Activated CD4-positive, alpha-beta T cell treated with anti-CD3 and anti-CD28 coated beads, Interleukin-2, amount 10 ng/mL, durations not matched to agents 24 days and 14 days (primary cell): ENCODE measurements at regions not wholly inside any gene's neighbourhood (a gene's known extent, or its start where the extent isn't known, plus 50 kb on each side); places are given as distances from the start of the nearest gene placed in this dataset.

Experiments
- DNase-seq: peaks from one replicate; pipeline ENCODE4 v3.0.0; 2022
- H3K27ac Mint-ChIP-seq: one replicate; pipeline ENCODE4 v1.8.0; 2022; ENCODE audit warnings: mild to moderate bottlenecking, mixed read lengths
- H3K27me3 Mint-ChIP-seq: one replicate; pipeline ENCODE4 v1.8.0; 2022; ENCODE audit warnings: mixed read lengths
- H3K36me3 Mint-ChIP-seq: one replicate; pipeline ENCODE4 v1.8.0; 2022; ENCODE audit warnings: low read depth, mild to moderate bottlenecking, mixed read lengths
- H3K4me1 Mint-ChIP-seq: one replicate; pipeline ENCODE4 v1.8.0; 2021; ENCODE audit warnings: mixed read lengths
- H3K4me3 Mint-ChIP-seq: one replicate; pipeline ENCODE4 v1.8.0; 2022; ENCODE audit warnings: mild to moderate bottlenecking, moderate library complexity, mixed read lengths
- H3K9me3 Mint-ChIP-seq: one replicate; pipeline ENCODE4 v1.8.0; 2021; ENCODE audit warnings: mixed read lengths
- intact Hi-C: fragments of 100-400 bp; cut with micrococcal nuclease; formaldehyde crosslinking; loops from one replicate; pipeline ENCODE4 v1.15.1; 2023

DNA sequence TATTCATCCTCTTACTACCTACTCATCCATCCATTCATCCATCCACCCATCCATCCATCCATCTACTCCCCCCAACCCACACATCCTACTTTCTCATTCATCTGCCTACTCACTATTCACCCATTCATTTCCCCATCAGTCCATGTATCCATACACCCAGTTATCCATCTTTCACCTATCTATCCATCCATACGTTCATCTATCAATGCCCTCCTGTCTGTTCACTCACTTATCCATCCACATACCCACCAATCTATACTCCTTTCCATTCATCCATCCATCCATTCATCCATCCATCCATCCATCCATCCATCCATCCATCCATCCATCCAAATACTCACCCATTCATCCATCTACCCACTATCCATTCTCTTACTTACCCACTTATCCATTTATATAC, 117.8 kb upstream of the LHX5 start:
- H3K4me3 Mint-ChIP-seq: no peak overlapping the region
- no peaks in the 10 kb centered on the region for H3K9me3 Mint-ChIP-seq
- DNase-seq: no peak
- intact Hi-C loops: no loop called here
- no peak overlapping the region for H3K27ac Mint-ChIP-seq
- peaks cover 12% of the 10 kb centered on the region for H3K27me3 Mint-ChIP-seq
- no peaks in the 10 kb centered on the region for H3K4me1 Mint-ChIP-seq
- no peaks in the 10 kb centered on the region for H3K36me3 Mint-ChIP-seq

DNA sequence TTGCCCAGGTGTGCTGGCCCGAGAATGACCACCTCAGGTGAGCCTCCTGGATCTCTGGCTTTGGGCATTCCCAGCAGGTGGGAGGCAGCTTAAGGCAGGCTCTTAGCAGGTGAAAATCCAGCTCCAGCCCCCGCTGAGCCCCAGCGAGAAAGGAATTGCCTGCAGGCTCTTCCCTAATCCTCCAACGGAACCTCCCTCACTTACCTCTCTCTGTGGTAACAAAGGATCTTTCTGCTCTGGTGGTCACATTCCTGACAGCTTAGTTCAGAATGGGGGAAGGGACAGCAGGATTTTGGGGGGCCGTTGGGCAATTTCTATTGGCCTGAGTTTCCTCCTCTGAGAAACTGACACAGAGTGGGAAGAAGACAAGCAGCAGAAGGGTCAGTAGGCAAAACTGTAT, 116.0 kb upstream of the LHX5 start:
- intact Hi-C loops: no loop called here
- DNase-seq: no peak
- no peaks in the 10 kb centered on the region for H3K9me3 Mint-ChIP-seq
- no peak overlapping the region for H3K27ac Mint-ChIP-seq
- no peaks in the 10 kb centered on the region for H3K36me3 Mint-ChIP-seq
- no peaks in the 10 kb centered on the region for H3K4me1 Mint-ChIP-seq
- H3K4me3 Mint-ChIP-seq: no peak overlapping the region
- H3K27me3 Mint-ChIP-seq: peaks cover 12% of the 10 kb centered on the region

DNA sequence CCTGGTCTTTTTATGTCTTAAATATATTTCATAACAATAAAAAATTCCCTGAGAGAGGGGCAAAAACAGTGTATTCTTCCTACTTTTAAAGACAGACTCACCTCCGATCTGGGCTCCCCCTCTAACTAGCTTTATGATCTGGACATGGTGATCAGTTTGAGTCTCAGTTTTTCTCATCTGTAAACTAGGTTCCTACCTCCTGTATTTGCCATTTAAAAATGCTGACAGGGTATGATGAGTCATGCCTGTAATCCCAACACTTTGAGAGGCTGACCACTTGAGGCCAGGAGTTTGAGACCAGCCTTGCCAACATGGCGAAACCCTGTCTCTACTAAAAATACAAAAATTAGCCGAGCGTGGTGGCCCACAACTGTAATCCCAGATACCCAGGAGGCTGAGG, 114.8 kb upstream of the LHX5 start:
- Mint-ChIP-seq H3K4me3 (no peak overlapping the region), H3K27me3 (peaks cover 7% of the 10 kb centered on the region), H3K36me3 (no peaks in the 10 kb centered on the region), H3K27ac (no peak overlapping the region), H3K9me3 (no peaks in the 10 kb centered on the region), H3K4me1 (no peaks in the 10 kb centered on the region)
- intact Hi-C loops: no loop called here
- DNase-seq: no peak

DNA sequence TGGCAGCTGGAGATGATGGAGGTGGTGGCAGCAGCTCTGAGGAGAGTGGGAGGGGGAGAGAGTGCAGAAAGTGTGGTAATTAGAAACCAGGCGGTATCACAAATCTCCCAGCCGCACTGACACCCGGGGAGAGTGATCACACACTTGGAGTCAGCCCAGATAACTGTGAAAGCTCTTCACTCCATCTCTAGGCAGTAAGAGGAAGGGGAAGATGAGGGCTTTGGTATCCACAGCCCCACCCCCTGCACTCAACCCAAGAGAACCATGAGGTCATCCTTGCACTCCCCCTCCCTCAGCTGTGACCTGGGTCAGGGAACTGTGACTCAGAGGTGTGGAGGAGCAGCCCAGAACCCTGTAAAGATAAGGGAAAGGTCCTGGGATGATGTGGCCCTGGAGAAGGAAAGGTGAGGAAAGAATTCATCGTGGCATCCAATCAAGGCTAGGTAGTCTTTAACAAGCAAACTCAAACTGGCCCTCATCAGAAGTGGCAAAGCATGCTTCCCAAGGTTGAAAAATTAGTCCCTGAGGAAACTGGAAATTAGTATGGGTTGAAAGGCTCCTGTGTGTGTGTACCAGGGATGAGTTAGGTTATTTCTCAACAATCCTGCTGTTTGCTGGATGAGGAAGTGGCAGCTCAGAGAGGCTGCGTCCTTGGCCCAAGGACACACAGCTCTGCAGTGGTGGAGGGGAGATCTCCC, 111.0 kb upstream of the LHX5 start:
- peaks cover 6% of the 10 kb centered on the region for H3K9me3 Mint-ChIP-seq
- intact Hi-C loops: no loop called here
- no peak for DNase-seq
- no peaks in the 10 kb centered on the region for H3K4me1 Mint-ChIP-seq
- peaks cover 2% of the 10 kb centered on the region for H3K27me3 Mint-ChIP-seq
- H3K36me3 Mint-ChIP-seq: no peaks in the 10 kb centered on the region
- no peak overlapping the region for H3K4me3 Mint-ChIP-seq
- H3K27ac Mint-ChIP-seq: no peak overlapping the region

DNA sequence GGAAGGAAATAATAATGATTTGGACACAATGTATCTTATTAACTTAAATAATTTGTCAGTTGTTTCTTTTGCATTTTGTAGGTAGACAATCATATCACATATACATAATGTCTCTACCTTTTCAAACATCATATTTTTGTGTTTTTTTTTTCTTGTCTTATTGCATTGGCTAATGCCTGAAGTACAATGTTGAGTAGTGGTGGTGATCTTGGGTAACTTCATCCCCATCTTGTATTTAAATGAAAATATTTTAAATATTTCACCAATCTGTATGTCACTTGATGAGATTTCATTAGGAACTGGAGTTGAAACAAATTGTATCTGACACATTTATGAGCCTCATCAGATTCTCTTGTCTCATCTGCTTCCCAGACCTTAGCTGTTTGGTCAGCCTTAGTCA, 109.7 kb upstream of the LHX5 start:
- Mint-ChIP-seq H3K36me3 (no peaks in the 10 kb centered on the region), H3K27me3 (peaks cover 2% of the 10 kb centered on the region), H3K4me3 (no peak overlapping the region), H3K9me3 (peaks cover 6% of the 10 kb centered on the region), H3K4me1 (no peaks in the 10 kb centered on the region), H3K27ac (no peak overlapping the region)
- intact Hi-C loops: no loop called here
- no peak for DNase-seq

DNA sequence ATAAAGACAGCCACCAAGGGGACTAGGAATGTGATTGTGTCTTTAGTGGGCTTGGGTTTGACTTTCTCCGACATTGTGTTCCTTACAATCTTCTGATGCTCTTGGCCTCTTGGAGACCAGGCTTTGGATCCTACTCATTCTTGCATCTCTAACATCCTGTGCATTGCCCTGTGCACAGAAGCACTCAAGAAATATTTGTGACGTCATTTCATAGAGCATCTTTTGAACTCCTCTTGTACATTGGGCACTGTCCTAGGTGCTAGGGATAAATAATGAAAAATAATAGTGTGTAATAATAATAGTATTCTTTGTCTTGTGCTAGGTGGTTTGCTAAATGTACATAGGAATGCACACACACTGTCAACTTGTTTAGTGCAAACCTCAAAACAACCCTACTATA, 108.8 kb upstream of the LHX5 start:
- Mint-ChIP-seq H3K9me3 (peaks cover 6% of the 10 kb centered on the region), H3K27me3 (peaks cover 2% of the 10 kb centered on the region), H3K4me3 (no peak overlapping the region), H3K36me3 (no peaks in the 10 kb centered on the region), H3K27ac (no peak overlapping the region), H3K4me1 (no peaks in the 10 kb centered on the region)
- DNase-seq: no peak
- intact Hi-C loops: no loop called here

DNA sequence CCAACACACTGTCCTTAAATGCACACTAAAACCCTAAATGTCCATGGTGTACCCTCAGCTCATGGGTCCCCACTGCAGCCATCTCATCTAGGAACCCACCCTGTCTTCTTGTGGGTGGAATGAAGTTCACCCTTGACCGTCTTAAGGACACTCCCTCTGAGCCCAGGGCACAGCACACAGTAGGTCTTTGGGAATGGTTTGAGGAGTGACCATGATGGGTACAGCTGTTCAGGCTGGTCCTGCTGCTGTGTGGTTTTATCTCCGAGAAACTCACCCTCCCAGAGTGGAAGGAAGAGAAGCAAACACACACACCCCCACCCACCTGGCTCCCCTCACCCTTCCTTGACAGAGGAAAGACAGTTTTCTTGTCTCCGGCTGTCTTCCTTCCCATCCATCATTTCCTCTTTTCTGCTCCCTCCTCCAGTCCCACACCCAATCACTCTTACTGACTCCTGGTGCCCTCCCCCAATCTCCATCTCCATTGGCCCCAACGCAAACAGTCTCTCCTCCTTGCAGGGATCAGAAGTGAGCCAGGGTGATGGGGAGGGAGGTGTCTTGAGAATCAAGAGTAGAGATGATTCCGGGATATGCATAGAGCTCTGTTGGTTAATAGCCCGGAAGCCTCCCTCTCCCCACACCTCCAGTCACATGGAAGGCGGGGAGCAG, 105.9 kb upstream of the LHX5 start:
- no peaks in the 10 kb centered on the region for H3K36me3 Mint-ChIP-seq
- H3K27ac Mint-ChIP-seq: no peak overlapping the region
- no peak for DNase-seq
- intact Hi-C loops: no loop called here
- H3K9me3 Mint-ChIP-seq: peaks cover 6% of the 10 kb centered on the region
- no peak overlapping the region for H3K4me3 Mint-ChIP-seq
- H3K4me1 Mint-ChIP-seq: no peaks in the 10 kb centered on the region
- peaks cover 2% of the 10 kb centered on the region for H3K27me3 Mint-ChIP-seq

DNA sequence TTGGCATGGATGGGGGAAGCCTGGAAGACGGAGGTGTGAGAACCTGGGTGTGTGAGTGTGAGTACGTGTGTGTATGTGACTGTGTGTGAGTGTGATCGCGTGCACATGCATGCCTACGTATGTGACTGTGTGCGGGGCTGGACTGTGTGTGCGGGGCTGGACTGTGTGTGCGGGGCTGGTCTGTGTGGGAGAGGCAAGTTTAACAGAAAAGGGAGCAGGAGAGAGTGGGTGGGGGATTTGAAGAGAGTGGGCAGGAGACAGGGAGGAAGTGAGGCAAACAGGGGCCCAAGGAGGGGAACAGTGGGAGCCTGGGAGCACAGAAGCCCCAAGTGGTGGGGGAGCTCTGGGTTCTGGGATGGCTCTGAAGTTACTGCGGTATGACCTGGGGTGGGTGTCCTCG, 103.7 kb upstream of the LHX5 start:
- Mint-ChIP-seq H3K4me3 (no peak overlapping the region), H3K9me3 (no peaks in the 10 kb centered on the region), H3K27me3 (no peaks in the 10 kb centered on the region), H3K4me1 (no peaks in the 10 kb centered on the region), H3K36me3 (no peaks in the 10 kb centered on the region), H3K27ac (no peak overlapping the region)
- no peak for DNase-seq
- intact Hi-C loops: no loop called here

DNA sequence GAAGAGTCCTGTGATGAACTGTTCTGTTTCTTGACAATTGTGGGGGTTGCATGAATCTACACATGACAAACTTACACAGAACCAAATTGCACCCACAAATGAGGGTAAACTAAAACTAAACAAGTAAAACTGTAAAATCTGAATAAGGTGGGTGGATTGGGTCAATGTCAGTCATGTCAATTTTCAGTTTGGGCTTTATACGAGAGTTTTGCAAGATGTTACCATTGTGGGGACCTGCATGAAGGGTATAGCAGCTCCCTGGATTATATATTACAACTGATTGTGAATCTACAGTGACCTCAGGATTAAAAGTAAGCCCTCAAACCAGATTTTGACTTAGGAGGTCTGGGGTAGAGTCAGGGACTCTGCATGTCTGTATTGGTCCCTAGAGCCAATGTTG, 101.5 kb upstream of the LHX5 start:
- Mint-ChIP-seq H3K36me3 (no peaks in the 10 kb centered on the region), H3K9me3 (no peaks in the 10 kb centered on the region), H3K27me3 (no peaks in the 10 kb centered on the region), H3K4me3 (no peak overlapping the region), H3K4me1 (no peaks in the 10 kb centered on the region), H3K27ac (no peak overlapping the region)
- DNase-seq: no peak
- intact Hi-C loops: no loop called here

DNA sequence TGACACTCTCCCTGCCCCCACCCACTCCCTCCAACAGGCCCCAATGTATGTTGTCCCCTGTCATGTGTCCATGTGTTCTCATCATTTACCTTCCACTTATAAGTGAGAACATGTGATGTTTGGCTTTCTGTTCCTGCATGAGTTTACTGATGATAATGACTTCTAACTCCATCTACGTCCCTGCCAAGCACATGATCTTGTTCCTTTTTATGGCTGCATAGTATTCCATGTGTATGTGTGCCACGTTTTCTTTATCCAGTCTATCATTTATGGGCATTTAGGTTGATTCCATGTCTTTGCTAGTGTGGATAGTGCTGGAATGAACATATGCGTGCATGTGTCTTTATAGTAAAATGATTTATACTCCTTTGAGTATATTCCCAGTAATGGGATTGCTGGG, 100.0 kb upstream of the LHX5 start:
- DNase-seq: no peak
- Mint-ChIP-seq H3K27me3 (no peaks in the 10 kb centered on the region), H3K36me3 (no peaks in the 10 kb centered on the region), H3K4me1 (no peaks in the 10 kb centered on the region), H3K9me3 (no peaks in the 10 kb centered on the region), H3K4me3 (no peak overlapping the region), H3K27ac (no peak overlapping the region)
- intact Hi-C loops: no loop called here

DNA sequence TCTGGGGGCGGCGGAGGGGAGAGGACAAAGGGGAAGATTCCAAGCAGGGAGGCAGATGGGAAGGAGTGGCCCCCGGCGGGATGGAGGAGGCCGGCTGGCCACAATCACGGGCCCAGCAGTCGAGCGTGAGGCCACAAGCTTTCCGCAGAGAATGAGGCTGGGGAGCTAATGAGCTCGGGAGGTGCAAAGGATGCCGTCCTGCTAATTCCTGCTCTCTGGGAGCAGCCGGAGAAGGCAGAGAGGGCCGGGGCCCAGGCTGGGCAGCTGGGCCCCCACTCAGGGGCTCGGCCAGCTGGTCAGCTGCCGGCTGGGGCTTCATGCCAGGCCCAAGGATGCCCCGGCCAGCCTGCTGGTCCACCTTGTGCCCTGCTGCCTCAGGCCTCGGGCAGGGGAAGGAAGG, 98.1 kb upstream of the LHX5 start:
- no peaks in the 10 kb centered on the region for H3K9me3 Mint-ChIP-seq
- intact Hi-C loops: no loop called here
- H3K4me3 Mint-ChIP-seq: no peak overlapping the region
- H3K4me1 Mint-ChIP-seq: no peaks in the 10 kb centered on the region
- H3K27ac Mint-ChIP-seq: no peak overlapping the region
- DNase-seq: no peak
- H3K36me3 Mint-ChIP-seq: no peaks in the 10 kb centered on the region
- H3K27me3 Mint-ChIP-seq: no peaks in the 10 kb centered on the region

DNA sequence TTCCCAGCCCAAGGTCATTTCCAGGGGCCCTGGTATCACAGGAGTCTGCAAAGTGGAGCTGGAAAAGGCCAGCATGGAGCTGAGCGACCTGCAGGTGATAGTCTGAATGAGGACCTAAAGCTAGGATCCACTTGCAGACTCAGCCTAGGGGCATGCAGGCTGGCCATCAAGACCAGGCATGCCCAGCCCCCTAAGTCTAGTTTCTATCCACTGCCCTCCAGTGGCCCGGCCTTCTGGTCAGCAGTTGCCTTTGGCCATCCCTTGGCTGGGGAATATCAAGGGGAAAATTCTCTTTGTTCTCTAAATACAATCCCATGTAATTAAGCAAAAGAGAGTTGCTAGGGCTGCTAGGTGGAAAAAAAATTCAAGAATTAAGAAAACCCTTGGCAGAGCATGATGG, 96.3 kb upstream of the LHX5 start:
- intact Hi-C loops: no loop called here
- Mint-ChIP-seq H3K4me1 (no peaks in the 10 kb centered on the region), H3K27ac (no peak overlapping the region), H3K4me3 (no peak overlapping the region), H3K9me3 (no peaks in the 10 kb centered on the region), H3K27me3 (no peaks in the 10 kb centered on the region), H3K36me3 (no peaks in the 10 kb centered on the region)
- DNase-seq: no peak

DNA sequence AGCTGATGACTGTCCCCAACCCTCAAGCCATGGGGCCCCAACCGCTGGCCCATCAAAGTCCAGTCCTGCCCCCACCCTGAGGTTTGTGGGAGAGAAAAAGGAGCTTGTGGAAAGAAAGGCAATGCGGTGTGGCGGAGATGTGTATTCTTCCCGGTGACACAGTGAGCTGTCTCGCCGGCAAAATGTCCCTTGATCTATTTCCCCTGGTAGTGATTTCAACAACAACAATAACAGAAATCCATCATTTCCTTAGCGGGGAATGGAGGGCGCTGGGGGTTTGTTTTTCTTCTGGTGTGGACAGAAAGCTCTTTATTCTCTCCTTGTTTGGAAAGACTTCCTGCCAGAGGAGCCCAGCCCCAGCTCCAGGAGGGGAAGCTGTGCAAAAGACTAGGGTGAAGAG, 93.7 kb upstream of the LHX5 start:
- H3K27me3 Mint-ChIP-seq: no peaks in the 10 kb centered on the region
- no peaks in the 10 kb centered on the region for H3K9me3 Mint-ChIP-seq
- no peaks in the 10 kb centered on the region for H3K4me1 Mint-ChIP-seq
- no peak overlapping the region for H3K27ac Mint-ChIP-seq
- DNase-seq: no peak
- no peak overlapping the region for H3K4me3 Mint-ChIP-seq
- intact Hi-C loops: no loop called here
- H3K36me3 Mint-ChIP-seq: no peaks in the 10 kb centered on the region

DNA sequence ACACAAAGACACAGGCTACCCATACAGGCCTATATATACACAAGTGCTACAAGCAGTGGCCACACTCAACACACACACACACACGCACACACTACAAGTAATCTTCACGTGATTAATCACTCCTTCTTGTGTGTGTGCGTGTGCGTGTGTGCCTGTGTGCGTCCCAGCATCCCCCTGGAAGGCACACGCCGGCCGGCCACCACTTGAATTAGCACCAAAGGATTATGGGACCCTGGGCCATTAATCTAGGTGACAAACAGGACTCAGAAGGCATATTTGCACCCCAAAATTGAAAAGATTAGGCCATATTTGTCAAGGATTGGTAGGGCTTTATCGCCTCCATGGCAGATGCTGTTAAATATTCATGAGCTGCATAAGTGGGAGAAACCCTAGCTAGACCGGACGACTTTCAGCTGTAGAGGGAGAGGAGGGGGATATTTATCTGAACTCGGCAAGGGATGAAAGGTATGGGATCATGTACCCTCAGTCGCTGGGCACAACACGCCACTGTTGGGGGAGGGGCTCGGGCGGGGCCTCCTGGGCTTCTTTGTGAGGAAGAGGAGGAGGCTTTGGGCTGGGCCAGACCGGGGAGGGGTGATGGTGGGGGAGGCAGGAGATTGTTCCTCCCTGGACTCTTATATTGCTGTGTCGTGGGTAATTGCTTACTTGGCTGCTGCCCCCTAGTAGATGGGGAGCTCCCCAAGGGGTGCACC, 89.6 kb upstream of the LHX5 start:
- no peaks in the 10 kb centered on the region for H3K4me1 Mint-ChIP-seq
- no peak for DNase-seq
- intact Hi-C loops: no loop called here
- no peak overlapping the region for H3K4me3 Mint-ChIP-seq
- no peaks in the 10 kb centered on the region for H3K27me3 Mint-ChIP-seq
- H3K9me3 Mint-ChIP-seq: no peaks in the 10 kb centered on the region
- no peak overlapping the region for H3K27ac Mint-ChIP-seq
- H3K36me3 Mint-ChIP-seq: no peaks in the 10 kb centered on the region
